ENCODE measurements at regions not wholly inside any gene's neighbourhood (a gene's known extent, or its start where the extent isn't known, plus 50 kb on each side); places are given as distances from the start of the nearest gene placed in this dataset.
"Not testable (repeated sequence)": the region's sequence is repeated elsewhere in the genome, so short reads cannot be mapped to it uniquely, and the experiment has no call there.

DNA sequence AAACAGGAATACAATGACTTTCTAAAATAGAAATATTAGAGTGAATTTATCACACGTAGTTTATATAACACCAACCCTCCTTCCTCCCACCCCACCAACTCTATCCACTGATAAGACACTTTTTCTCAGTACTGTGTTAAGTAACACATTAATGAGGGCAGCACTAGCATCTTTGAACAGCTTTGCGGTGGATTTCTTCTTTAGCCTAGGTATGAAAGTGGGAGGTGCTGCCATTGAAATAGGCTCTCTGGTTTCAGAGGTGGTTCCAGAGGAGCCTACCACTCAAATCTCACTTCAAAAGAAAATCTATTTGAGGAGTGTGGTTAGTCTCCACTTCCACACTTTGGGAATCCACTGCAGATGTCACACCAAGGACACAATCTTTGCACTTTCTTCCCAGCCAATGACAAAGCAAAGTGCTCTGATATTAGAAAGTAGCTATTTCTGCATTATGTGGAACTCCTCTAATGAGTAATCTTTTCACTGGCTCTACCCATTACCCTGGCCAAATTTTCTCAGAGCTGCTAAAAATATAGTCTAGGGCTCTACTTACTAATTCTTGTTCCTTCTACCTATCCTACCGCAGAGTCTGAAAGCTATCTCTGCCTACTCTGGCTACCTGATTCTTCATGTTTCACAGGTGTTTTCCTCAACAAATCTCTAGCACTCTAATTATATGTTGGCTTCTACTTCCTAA lies 1667.8 kb downstream of the MRPL39 start:
- peaks cover 14% of the 10 kb centered on the region for H3K9me3 Mint-ChIP-seq (ENCODE audit: low read depth)
- H3K27me3 Mint-ChIP-seq: no peaks in the 10 kb centered on the region
- no peak overlapping the region for H3K27ac Mint-ChIP-seq
- peaks cover 1% of the 10 kb centered on the region for H3K36me3 Mint-ChIP-seq (ENCODE audit: insufficient read depth)
- H3K4me3 Mint-ChIP-seq (ENCODE audit: low read depth): no peak overlapping the region
- DNase-seq (ENCODE audit: low spot score, unreplicated experiment): no peak
- TF ChIP-seq, protein P1, sequence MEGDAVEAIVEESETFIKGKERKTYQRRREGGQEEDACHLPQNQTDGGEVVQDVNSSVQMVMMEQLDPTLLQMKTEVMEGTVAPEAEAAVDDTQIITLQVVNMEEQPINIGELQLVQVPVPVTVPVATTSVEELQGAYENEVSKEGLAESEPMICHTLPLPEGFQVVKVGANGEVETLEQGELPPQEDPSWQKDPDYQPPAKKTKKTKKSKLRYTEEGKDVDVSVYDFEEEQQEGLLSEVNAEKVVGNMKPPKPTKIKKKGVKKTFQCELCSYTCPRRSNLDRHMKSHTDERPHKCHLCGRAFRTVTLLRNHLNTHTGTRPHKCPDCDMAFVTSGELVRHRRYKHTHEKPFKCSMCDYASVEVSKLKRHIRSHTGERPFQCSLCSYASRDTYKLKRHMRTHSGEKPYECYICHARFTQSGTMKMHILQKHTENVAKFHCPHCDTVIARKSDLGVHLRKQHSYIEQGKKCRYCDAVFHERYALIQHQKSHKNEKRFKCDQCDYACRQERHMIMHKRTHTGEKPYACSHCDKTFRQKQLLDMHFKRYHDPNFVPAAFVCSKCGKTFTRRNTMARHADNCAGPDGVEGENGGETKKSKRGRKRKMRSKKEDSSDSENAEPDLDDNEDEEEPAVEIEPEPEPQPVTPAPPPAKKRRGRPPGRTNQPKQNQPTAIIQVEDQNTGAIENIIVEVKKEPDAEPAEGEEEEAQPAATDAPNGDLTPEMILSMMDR (IDR thresholded peaks at IDR 0.05; ENCODE audit: unreplicated experiment): no peak
- no peaks in the 10 kb centered on the region for H3K4me1 Mint-ChIP-seq (ENCODE audit: low read depth)

DNA sequence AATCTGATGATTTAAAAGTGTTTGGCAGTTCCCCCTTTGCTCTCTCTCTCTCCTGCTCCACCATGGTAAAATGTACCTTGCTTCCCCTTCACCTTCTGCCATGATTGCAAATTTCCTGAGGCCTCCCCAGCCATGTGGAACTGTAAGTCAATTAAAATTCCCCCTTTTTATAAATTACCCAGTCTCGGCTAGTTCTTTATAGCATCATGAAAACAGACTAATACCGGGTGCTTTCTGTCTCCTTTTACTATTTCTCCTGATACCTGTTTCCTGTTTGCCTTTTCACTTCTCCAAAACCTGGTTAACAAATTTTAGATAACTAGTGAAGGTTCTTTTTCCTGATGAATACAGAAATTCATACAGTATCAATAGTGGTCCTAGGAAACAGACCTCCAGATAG lies 1670.3 kb downstream of the MRPL39 start:
- peaks cover 1% of the 10 kb centered on the region for H3K36me3 Mint-ChIP-seq (ENCODE audit: insufficient read depth)
- no peak for DNase-seq (ENCODE audit: low spot score, unreplicated experiment)
- TF ChIP-seq, protein P1 (IDR thresholded peaks at IDR 0.05; ENCODE audit: unreplicated experiment): no peak
- H3K4me1 Mint-ChIP-seq (ENCODE audit: low read depth): no peaks in the 10 kb centered on the region
- no peak overlapping the region for H3K4me3 Mint-ChIP-seq (ENCODE audit: low read depth)
- H3K9me3 Mint-ChIP-seq (ENCODE audit: low read depth): peaks cover 21% of the 10 kb centered on the region
- no peak overlapping the region for H3K27ac Mint-ChIP-seq
- H3K27me3 Mint-ChIP-seq: no peaks in the 10 kb centered on the region

DNA sequence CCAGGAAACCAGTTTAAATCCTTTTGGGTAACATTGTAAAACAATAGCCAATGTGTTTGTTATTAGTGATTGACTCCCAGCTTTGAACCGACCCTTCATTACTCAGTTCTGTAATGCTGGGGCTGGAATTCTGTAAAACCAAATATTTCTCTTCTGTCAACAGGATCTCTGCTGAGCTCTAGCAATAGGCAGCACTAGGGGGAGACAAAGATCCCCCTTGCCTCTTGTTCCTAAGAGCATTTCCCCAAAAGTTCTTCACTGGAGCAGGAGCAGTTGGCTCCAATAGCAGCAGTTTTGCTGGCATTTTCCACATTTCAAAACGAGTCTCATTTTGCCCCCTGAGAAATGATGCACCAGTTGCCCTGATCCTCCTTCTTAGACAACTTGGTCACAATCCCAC lies 1671.1 kb downstream of the MRPL39 start:
- Mint-ChIP-seq H3K27me3 (no peaks in the 10 kb centered on the region), H3K4me1 (ENCODE audit: low read depth) (no peaks in the 10 kb centered on the region), H3K4me3 (ENCODE audit: low read depth) (no peak overlapping the region), H3K9me3 (ENCODE audit: low read depth) (peaks cover 21% of the 10 kb centered on the region), H3K27ac (no peak overlapping the region), H3K36me3 (ENCODE audit: insufficient read depth) (peaks cover 1% of the 10 kb centered on the region)
- TF ChIP-seq, protein P1 (IDR thresholded peaks at IDR 0.05; ENCODE audit: unreplicated experiment): peak; percentile 48
- DNase-seq (ENCODE audit: low spot score, unreplicated experiment): no peak

DNA sequence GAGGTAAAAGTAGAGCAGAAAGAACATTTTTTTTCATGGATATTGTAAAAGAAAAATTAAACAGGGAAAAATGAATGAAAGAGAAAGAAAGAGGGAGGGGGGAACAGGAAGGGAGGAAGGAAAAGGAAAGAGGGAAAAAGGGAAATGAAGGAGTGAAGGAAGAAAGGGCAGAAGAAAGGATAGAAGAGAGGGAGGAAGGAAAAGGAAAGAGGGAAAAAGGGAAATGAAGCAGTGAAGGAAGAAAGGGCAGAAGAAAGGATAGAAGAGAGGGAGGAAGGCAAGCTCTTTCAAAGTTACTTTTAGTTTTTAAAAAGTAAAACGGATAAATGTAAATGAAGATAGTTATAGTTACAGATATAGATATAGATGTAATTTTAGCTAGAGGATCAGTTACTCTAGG lies 1676.7 kb downstream of the MRPL39 start:
- no peaks in the 10 kb centered on the region for H3K36me3 Mint-ChIP-seq (ENCODE audit: insufficient read depth)
- H3K9me3 Mint-ChIP-seq (ENCODE audit: low read depth): peaks cover 10% of the 10 kb centered on the region
- TF ChIP-seq, protein P1 (IDR thresholded peaks at IDR 0.05; ENCODE audit: unreplicated experiment): no peak

DNA sequence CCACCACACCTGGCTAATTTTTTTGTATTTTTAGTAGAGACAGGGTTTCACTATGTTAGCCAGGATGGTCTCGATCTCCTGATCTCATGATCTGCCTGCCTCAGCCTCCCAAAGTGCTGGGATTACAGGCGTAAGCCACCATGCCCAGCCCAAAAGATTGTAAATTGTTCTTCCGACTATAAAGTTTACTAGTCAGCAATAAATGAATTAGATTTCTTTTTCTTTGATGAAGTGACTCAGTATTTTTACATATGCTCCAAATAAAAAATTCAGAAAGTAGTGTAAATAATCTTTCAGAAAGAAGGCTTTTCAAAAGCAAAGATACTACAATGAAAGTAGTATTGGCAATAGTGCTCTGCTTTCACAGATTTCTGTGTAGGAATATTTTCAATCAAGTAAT lies 1680.9 kb downstream of the MRPL39 start:
- not testable (repeated sequence) for H3K36me3 Mint-ChIP-seq (ENCODE audit: insufficient read depth); H3K4me1 Mint-ChIP-seq (ENCODE audit: low read depth); DNase-seq (ENCODE audit: low spot score, unreplicated experiment); H3K27me3 Mint-ChIP-seq; H3K4me3 Mint-ChIP-seq (ENCODE audit: low read depth); H3K27ac Mint-ChIP-seq
- H3K9me3 Mint-ChIP-seq (ENCODE audit: low read depth): peaks cover 17% of the 10 kb centered on the region

More for the DNA sequence above, 1676.7 kb downstream of the MRPL39 start:
- no peak for DNase-seq (ENCODE audit: low spot score, unreplicated experiment)
- no peaks in the 10 kb centered on the region for H3K4me1 Mint-ChIP-seq (ENCODE audit: low read depth)
- H3K27me3 Mint-ChIP-seq: no peaks in the 10 kb centered on the region
- H3K4me3 Mint-ChIP-seq (ENCODE audit: low read depth): no peak overlapping the region
- no peak overlapping the region for H3K27ac Mint-ChIP-seq
